Astrocyte (in vitro differentiated cells and primary cell): ENCODE measurements at regions not wholly inside any gene's neighbourhood (a gene's known extent, or its start where the extent isn't known, plus 50 kb on each side); places are given as distances from the start of the nearest gene placed in this dataset.
"Not testable (repeated sequence)": the region's sequence is repeated elsewhere in the genome, so short reads cannot be mapped to it uniquely, and the experiment has no call there.

Source experiments
- DNase-seq: peaks from one replicate; pipeline ENCODE4 v3.0.0-alpha.2; 2010; ENCODE audit warnings: low read depth
- FAIRE-seq: peaks from 2 replicates; lab custom pipeline; 2011; peaks lifted over from hg19 to GRCh38; lab: Jason Lieb, UNC
- H2AFZ ChIP-seq: 2 replicates; pipeline ENCODE4 v1.6.0; 2012; ENCODE audit warnings: low read depth, low read length, inconsistent platforms
- H3K27ac ChIP-seq: 2 replicates; pipeline ENCODE4 v1.5.1; 2011; ENCODE audit warnings: low read depth, low read length, inconsistent platforms
- H3K27me3 ChIP-seq: 2 replicates; pipeline ENCODE4 v1.6.0; 2011; ENCODE audit warnings: low read length, inconsistent platforms; ENCODE audit not compliant: insufficient read depth
- H3K36me3 ChIP-seq: 2 replicates; pipeline ENCODE4 v1.5.1; 2011; ENCODE audit warnings: low read length, inconsistent platforms; ENCODE audit not compliant: insufficient read depth
- H3K4me1 ChIP-seq: 2 replicates; pipeline ENCODE4 v1.5.1; 2011; ENCODE audit warnings: low read length, inconsistent platforms; ENCODE audit not compliant: insufficient read depth
- H3K4me2 ChIP-seq: 2 replicates; pipeline ENCODE4 v1.6.0; 2012; ENCODE audit warnings: low read length, inconsistent platforms
- H3K4me3 ChIP-seq: 2 replicates; pipeline ENCODE4 v1.5.1; 2011; ENCODE audit warnings: low read depth, mild to moderate bottlenecking, low read length, inconsistent platforms; ENCODE audit not compliant: insufficient read depth
- H3K79me2 ChIP-seq: 2 replicates; pipeline ENCODE4 v1.6.0; 2012; ENCODE audit warnings: mild to moderate bottlenecking, low read length, inconsistent platforms; ENCODE audit not compliant: insufficient read depth
- H3K9ac ChIP-seq: 2 replicates; pipeline ENCODE4 v1.6.0; 2012; ENCODE audit warnings: mild to moderate bottlenecking, low read length, inconsistent platforms
- H3K9me3 ChIP-seq: 2 replicates; pipeline ENCODE4 v1.5.1; 2012; ENCODE audit warnings: low read depth, mild to moderate bottlenecking, low read length, inconsistent platforms; ENCODE audit not compliant: insufficient read depth
- H4K20me1 ChIP-seq: 2 replicates; pipeline ENCODE4 v1.6.0; 2012; ENCODE audit warnings: low read length, inconsistent platforms; ENCODE audit not compliant: insufficient read depth
- H3K27ac Mint-ChIP-seq: one replicate; pipeline ENCODE4 v1.8.0; 2021; ENCODE audit warnings: mild to moderate bottlenecking, mixed read lengths; ENCODE audit not compliant: unreplicated experiment
- H3K27me3 Mint-ChIP-seq: one replicate; pipeline ENCODE4 v1.8.0; 2021; ENCODE audit warnings: low read depth, mixed read lengths; ENCODE audit not compliant: unreplicated experiment
- H3K36me3 Mint-ChIP-seq: one replicate; pipeline ENCODE4 v1.8.0; 2021; ENCODE audit warnings: low read depth, mixed read lengths; ENCODE audit not compliant: unreplicated experiment
- H3K4me1 Mint-ChIP-seq: one replicate; pipeline ENCODE4 v1.8.0; 2021; ENCODE audit warnings: low read depth, mixed read lengths; ENCODE audit not compliant: unreplicated experiment
- H3K4me3 Mint-ChIP-seq: one replicate; pipeline ENCODE4 v1.8.0; 2021; ENCODE audit warnings: mild to moderate bottlenecking, moderate library complexity, mixed read lengths; ENCODE audit not compliant: unreplicated experiment
- H3K9me3 Mint-ChIP-seq: one replicate; pipeline ENCODE4 v1.8.0; 2021; ENCODE audit warnings: mild to moderate bottlenecking, mixed read lengths; ENCODE audit not compliant: unreplicated experiment
- EZH2 ChIP-seq: IDR thresholded peaks from 2 replicates; pipeline ENCODE4 v1.6.1; 2012; ENCODE audit warnings: mild to moderate bottlenecking, low read length, inconsistent platforms; ENCODE audit not compliant: insufficient read depth
- TF ChIP-seq, protein P1 (sequence below): IDR thresholded peaks from 2 replicates; pipeline ENCODE4 v1.5.1; 2011; ENCODE audit warnings: low read depth, mild to moderate bottlenecking, inconsistent platforms, low read length, moderate library complexity; ENCODE audit not compliant: insufficient read depth

DNA sequence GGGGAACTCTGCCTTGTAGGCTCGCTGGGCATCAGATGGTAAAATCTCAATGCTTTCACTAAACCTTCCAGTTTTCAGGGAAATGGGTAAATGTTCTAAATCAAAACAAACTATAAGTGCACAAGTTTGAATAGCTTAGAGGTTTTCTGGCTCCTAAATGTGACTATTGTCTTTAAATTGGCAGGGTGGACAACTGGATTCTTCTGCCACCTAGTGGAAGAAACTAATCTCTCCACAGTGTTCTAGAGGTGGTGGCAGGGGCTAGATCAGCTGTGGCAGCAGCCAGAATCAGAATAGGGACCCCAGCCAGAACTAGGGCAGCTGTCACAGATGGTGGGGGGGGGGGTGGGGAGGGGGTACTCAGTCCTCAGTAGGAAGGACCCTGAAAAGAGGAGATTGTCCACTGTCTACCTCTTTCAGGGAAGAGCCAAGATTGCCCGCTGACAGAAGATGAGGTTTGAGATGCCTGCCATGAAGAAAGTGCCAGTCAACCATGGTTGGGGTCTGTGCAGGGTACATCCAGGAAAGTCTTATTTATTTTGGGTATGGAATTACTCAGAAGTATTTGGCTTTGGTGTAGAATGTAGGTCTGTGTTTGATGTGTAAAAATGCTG is 201.4 kb downstream of the CCNG2 start:
- H3K4me3 Mint-ChIP-seq, result no peak overlapping the region
- Histone ChIP-seq H3K27me3 (peaks cover 12% of the 10 kb centered on the region), H3K4me2 (no peak overlapping the region), H2AFZ (no peak overlapping the region), H3K9ac (no peak overlapping the region), H3K27ac (no peak overlapping the region), H3K4me1 (no peaks in the 10 kb centered on the region), H3K9me3 (no peaks in the 10 kb centered on the region), H3K79me2 (no peaks in the 10 kb centered on the region), H3K36me3 (no peaks in the 10 kb centered on the region), H4K20me1 (no peaks in the 10 kb centered on the region), H3K4me3 (no peak overlapping the region)
- DNase-seq (no peak), FAIRE-seq (peak; percentile 34)
- TF ChIP-seq EZH2, result no peak
- TF ChIP-seq, protein P1, sequence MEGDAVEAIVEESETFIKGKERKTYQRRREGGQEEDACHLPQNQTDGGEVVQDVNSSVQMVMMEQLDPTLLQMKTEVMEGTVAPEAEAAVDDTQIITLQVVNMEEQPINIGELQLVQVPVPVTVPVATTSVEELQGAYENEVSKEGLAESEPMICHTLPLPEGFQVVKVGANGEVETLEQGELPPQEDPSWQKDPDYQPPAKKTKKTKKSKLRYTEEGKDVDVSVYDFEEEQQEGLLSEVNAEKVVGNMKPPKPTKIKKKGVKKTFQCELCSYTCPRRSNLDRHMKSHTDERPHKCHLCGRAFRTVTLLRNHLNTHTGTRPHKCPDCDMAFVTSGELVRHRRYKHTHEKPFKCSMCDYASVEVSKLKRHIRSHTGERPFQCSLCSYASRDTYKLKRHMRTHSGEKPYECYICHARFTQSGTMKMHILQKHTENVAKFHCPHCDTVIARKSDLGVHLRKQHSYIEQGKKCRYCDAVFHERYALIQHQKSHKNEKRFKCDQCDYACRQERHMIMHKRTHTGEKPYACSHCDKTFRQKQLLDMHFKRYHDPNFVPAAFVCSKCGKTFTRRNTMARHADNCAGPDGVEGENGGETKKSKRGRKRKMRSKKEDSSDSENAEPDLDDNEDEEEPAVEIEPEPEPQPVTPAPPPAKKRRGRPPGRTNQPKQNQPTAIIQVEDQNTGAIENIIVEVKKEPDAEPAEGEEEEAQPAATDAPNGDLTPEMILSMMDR, result peak; percentile 57
- H3K9me3 Mint-ChIP-seq, result no peaks in the 10 kb centered on the region
- peaks cover 2% of the 10 kb centered on the region for H3K36me3 Mint-ChIP-seq
- H3K4me1 Mint-ChIP-seq, result no peaks in the 10 kb centered on the region
- peaks cover 40% of the 10 kb centered on the region for H3K27me3 Mint-ChIP-seq
- H3K27ac Mint-ChIP-seq, result no peak overlapping the region

DNA sequence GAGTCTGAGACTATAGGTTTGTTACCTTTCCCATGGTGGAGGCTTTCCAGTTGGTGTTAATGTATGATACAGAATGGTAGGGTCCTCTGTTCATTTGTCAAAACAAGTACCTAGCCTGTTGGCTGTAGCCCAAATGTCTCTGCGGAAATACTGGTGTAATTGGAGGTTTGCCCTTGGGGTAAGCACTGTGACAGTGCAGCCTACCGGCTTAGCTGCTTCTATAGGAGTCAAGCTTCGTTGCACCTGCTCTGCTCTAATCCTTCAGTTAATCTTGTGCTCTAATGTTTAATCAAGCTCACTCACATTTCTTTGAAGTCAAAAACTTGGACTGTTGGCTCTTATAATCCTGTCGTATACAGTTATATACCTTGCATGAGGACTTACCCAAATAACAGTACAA is 203.4 kb downstream of the CCNG2 start:
- Histone ChIP-seq H3K79me2 (no peaks in the 10 kb centered on the region), H4K20me1 (no peaks in the 10 kb centered on the region), H3K27ac (no peak overlapping the region), H2AFZ (no peak overlapping the region), H3K4me3 (no peak overlapping the region), H3K4me1 (no peaks in the 10 kb centered on the region), H3K4me2 (no peak overlapping the region), H3K27me3 (peaks cover 12% of the 10 kb centered on the region), H3K36me3 (no peaks in the 10 kb centered on the region), H3K9ac (no peak overlapping the region), H3K9me3 (no peaks in the 10 kb centered on the region)
- H3K9me3 Mint-ChIP-seq, result no peaks in the 10 kb centered on the region
- peaks cover 2% of the 10 kb centered on the region for H3K36me3 Mint-ChIP-seq
- H3K4me3 Mint-ChIP-seq, result no peak overlapping the region
- H3K27ac Mint-ChIP-seq, result no peak overlapping the region
- peaks cover 34% of the 10 kb centered on the region for H3K27me3 Mint-ChIP-seq
- no peak for TF ChIP-seq EZH2
- TF ChIP-seq, protein P1, result no peak
- H3K4me1 Mint-ChIP-seq, result no peaks in the 10 kb centered on the region
- DNase-seq (no peak), FAIRE-seq (no peak)

DNA sequence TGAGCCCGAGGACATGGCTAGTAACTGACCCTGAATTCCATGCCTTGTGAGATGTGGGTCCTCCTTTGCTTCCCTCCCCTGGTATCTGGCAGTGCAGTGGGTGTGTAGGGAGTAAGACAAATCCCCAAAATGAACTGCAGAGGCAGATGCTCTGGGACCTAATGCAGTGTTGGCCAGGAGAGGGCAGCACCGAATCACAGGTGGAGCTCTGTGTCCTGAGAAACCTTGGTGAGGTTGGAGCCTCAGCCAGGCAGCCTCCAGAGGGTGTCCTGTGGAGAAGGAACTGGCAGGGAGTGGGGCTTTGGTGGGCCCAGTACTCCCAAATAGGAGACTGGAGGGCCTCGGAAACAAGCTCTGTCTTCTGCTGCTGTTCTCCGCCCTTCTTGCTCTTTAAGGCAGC is 209.9 kb downstream of the CCNG2 start:
- peaks cover 28% of the 10 kb centered on the region for H3K27me3 Mint-ChIP-seq
- FAIRE-seq, result not testable (repeated sequence)

More for the DNA sequence above, 209.9 kb downstream of the CCNG2 start:
- not testable (repeated sequence) for H3K9me3 ChIP-seq, H2AFZ ChIP-seq, H3K36me3 Mint-ChIP-seq, H3K4me1 Mint-ChIP-seq, H3K9ac ChIP-seq, H3K27me3 ChIP-seq, H3K9me3 Mint-ChIP-seq, H3K27ac Mint-ChIP-seq, H3K36me3 ChIP-seq, H3K4me2 ChIP-seq, H3K79me2 ChIP-seq, H3K27ac ChIP-seq, H3K4me1 ChIP-seq, DNase-seq, H3K4me3 Mint-ChIP-seq, H4K20me1 ChIP-seq, H3K4me3 ChIP-seq
